ENCODE measurements at regions not wholly inside any gene's neighbourhood (a gene's known extent, or its start where the extent isn't known, plus 50 kb on each side); places are given as distances from the start of the nearest gene placed in this dataset.

- TF ChIP-seq CTCF (IDR thresholded peaks at IDR 0.05) = no peak
- no peak for TF ChIP-seq POLR2A (IDR thresholded peaks at IDR 0.05)
- intact Hi-C loops (cut with DNase I) = no loop called here
- Histone ChIP-seq H3K4me1 (peaks cover 13% of the 10 kb centered on the region), H3K27ac (no peak overlapping the region), H3K36me3 (replicated peaks in 1 of 2; ENCODE audit: insufficient read depth in 1 of 2, low read depth in 2 of 2) (no peaks in the 10 kb centered on the region), H3K9me3 (no peaks in the 10 kb centered on the region), H3K4me3 (no peak overlapping the region), H3K27me3 (no peaks in the 10 kb centered on the region)
- ATAC-seq (no peak), DNase-seq (no peak)
- WGBS, 2 donors = 72 to 74% methylated on average over 4 of the region's 4 CpGs
These were observed 285.4 kb downstream of the ZEB2 start for GRCh38 chr2:144234542-144234871.

DNA sequence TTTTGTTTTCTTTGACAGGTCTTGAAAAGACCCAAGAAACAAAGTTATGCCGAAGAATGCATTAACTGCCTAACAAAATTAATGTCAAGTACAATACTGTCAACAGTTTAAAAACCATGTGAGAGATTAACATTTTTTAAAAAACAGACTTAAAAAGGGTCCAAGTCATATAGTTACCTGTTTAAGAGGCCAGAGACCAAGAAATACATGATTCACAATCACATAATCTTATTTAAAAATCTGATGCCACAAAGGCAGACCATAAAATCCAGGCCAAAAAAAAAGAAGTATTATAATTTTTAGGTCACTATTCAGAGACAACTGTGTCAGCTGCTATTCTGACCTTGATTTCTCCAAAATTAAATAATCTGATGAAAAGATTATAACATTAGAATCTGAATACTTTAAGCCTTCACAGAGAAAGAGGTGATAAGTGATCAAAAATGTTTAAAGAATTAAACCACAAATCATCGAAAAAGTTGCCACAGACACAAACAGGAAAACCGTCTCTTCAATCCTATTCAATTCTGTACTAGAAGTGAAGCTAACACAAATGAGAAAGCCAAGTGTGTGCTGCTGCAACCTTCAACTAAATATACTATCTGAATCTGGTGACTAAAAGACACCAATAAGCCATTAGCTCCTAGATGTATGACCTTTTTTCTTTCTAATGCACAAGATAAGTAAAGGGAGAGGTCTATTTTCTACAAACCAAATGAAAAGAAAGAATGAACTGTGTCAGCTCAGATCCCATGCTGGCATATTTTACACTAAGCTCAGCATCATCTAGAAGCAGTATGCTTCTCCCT lies 286.0 kb downstream of the ZEB2 start:
- ATAC-seq (no peak), DNase-seq (no peak)
- peaks cover 13% of the 10 kb centered on the region for H3K4me1 ChIP-seq
- TF ChIP-seq POLR2A (IDR thresholded peaks at IDR 0.05) (no peak), CTCF (IDR thresholded peaks at IDR 0.05) (no peak)
- no peak overlapping the region for H3K4me3 ChIP-seq
- H3K27ac ChIP-seq = no peak overlapping the region
- H3K36me3 ChIP-seq (replicated peaks in 1 of 2; ENCODE audit: insufficient read depth in 1 of 2, low read depth in 2 of 2) = no peaks in the 10 kb centered on the region
- intact Hi-C loops (cut with DNase I) = no loop called here
- no peaks in the 10 kb centered on the region for H3K27me3 ChIP-seq
- WGBS, 2 donors = 80 to 86% methylated on average over 3 of the region's 3 CpGs
- H3K9me3 ChIP-seq = no peaks in the 10 kb centered on the region

GRCh38 chr2:144233317-144233716 lies 286.6 kb downstream of the ZEB2 start:
- no peak for DNase-seq
- H3K4me1 ChIP-seq = peaks cover 13% of the 10 kb centered on the region
- H3K27ac ChIP-seq = no peak overlapping the region
- no peak for ATAC-seq
- no peaks in the 10 kb centered on the region for H3K36me3 ChIP-seq (replicated peaks in 1 of 2; ENCODE audit: insufficient read depth in 1 of 2, low read depth in 2 of 2)
- H3K27me3 ChIP-seq = no peaks in the 10 kb centered on the region
- H3K9me3 ChIP-seq = no peaks in the 10 kb centered on the region
- H3K4me3 ChIP-seq = no peak overlapping the region
- intact Hi-C loops (cut with DNase I) = no loop called here
- WGBS, 2 donors = 77 to 79% methylated on average over 2 of the region's 2 CpGs
- TF ChIP-seq CTCF (IDR thresholded peaks at IDR 0.05) (no peak), POLR2A (IDR thresholded peaks at IDR 0.05) (no peak)

DNA sequence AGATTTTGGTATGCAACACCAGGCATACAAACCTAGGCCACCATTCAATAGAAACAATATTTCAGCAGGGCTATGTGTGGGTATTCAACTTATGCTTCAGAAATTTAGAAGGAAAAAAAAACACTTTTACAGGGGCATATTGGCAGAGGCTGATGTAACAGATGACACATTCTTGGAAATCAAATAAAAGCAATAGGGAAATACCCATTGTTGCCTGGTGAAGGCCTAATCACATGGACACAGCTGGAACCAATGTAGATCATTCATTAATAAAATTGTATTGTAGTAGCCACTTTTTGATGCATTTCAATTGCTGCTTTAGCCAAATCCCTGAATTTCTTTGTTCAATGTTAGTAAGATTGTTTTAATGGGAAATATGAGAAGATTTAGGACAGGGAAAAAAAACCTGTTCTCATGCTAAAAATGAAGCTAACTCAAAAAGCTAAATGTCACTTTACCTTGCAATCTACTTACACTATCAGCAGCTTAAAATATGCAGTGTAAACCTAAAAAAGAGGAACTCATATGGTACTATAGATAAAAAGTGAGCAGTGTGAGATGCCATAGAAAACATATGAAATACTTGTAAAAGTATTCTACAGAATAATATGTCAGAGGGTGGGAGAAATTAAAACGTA lies 289.4 kb downstream of the ZEB2 start:
- 76 to 85% methylated on average over 1 of the region's 1 CpG for WGBS, 2 donors
- intact Hi-C loops (cut with DNase I) = no loop called here
- ATAC-seq (peak; percentile 68), DNase-seq (no peak)
- Histone ChIP-seq H3K36me3 (replicated peaks in 1 of 2; ENCODE audit: insufficient read depth in 1 of 2, low read depth in 2 of 2) (no peaks in the 10 kb centered on the region), H3K9me3 (no peaks in the 10 kb centered on the region), H3K27me3 (no peaks in the 10 kb centered on the region), H3K4me1 (peaks cover 13% of the 10 kb centered on the region), H3K27ac (no peak overlapping the region), H3K4me3 (no peak overlapping the region)
- TF ChIP-seq POLR2A (IDR thresholded peaks at IDR 0.05) = no peak
- TF ChIP-seq CTCF (IDR thresholded peaks at IDR 0.05) = no peak

DNA sequence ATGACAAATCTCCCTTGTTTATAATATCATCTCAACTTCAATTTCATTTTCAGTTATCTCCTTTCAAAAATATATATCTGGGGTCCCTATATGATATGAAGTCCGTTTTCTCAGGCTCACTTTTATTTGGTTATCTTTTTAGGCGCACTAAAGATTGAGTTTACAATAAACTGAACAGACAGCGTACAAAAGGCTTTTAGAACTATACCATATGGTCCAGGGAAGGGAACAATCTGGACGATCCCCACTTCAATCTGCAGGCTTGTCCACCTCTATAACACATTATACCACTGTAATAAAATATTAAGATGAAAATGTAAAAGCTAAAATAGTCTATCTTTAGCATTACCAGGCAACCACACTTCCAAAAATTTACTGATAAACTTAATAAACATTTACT lies 289.9 kb downstream of the ZEB2 start:
- Histone ChIP-seq H3K4me3 (no peak overlapping the region), H3K27me3 (no peaks in the 10 kb centered on the region), H3K36me3 (replicated peaks in 1 of 2; ENCODE audit: insufficient read depth in 1 of 2, low read depth in 2 of 2) (no peaks in the 10 kb centered on the region), H3K27ac (no peak overlapping the region), H3K4me1 (peaks cover 13% of the 10 kb centered on the region), H3K9me3 (no peaks in the 10 kb centered on the region)
- DNase-seq (no peak), ATAC-seq (no peak)
- WGBS, 2 donors = 85 to 90% methylated on average over 4 of the region's 4 CpGs
- TF ChIP-seq POLR2A (IDR thresholded peaks at IDR 0.05) (no peak), CTCF (IDR thresholded peaks at IDR 0.05) (no peak)
- intact Hi-C loops (cut with DNase I) = no loop called here
